Activated CD4-positive, alpha-beta T cell treated with anti-CD3 and anti-CD28 coated beads, Interleukin-2, amount 50 U/mL, for 1 hour (primary cell): ENCODE measurements at regions not wholly inside any gene's neighbourhood (a gene's known extent, or its start where the extent isn't known, plus 50 kb on each side); places are given as distances from the start of the nearest gene placed in this dataset.

Experiments used
- DNase-seq: peaks from one replicate; pipeline ENCODE4 v3.0.0-alpha.2; 2020

GRCh38 chr6:40936818-40937251 lies 102.2 kb downstream of the UNC5CL start:
- DNase-seq, result no peak

- no peak for DNase-seq
These were observed 105.2 kb downstream of the UNC5CL start for GRCh38 chr6:40933864-40934263.

GRCh38 chr6:40932953-40933352 lies 106.1 kb downstream of the UNC5CL start:
- no peak for DNase-seq

- no peak for DNase-seq
These were observed 106.7 kb downstream of the UNC5CL start for GRCh38 chr6:40932366-40932765.

- DNase-seq, result no peak
These were observed 107.1 kb downstream of the UNC5CL start for GRCh38 chr6:40931931-40932330.

DNA sequence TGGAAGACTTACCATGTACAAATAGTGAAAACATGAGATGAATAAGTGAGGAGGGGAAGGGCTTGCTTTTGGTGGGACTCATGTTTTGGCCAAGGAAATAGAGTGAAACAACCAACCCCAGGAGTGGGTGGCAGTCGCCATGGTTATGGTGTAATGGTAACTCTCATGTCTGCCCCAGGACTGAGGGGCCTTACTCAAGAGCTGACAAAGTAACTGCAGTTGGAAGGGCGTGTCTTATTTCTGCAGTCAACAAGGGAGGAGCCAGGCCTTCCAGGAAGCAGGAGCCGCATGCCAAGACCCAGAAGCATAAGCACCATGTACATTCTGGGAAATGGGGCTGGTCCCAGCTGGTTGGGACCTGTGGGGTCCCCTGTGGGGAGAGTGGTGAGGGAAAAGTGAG lies 108.5 kb downstream of the UNC5CL start:
- no peak for DNase-seq

- DNase-seq, result no peak
These were observed 109.0 kb downstream of the UNC5CL start for GRCh38 chr6:40930045-40930444.

- DNase-seq, result no peak
These were observed 109.8 kb downstream of the UNC5CL start for GRCh38 chr6:40929176-40929575.

- no peak for DNase-seq
These were observed 110.3 kb downstream of the UNC5CL start for GRCh38 chr6:40928763-40929162.

DNA sequence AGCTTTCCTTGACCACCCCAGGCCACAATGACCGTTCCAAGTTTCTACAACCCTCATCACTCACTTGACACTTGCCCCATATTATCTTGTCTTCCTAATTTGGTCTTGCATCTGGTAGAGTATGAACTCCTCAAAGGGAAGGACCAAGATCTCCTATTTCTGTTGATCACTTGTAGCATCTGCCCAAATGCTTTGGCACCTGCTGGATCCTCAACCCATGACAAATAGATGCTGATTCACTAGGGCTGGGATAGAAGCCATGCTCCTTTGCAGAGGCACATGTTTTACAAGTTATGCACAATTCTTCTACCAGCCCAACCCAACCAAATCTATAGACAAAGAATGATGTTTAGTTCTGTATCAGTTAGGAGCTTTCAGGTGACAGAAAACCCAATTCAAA lies 110.7 kb downstream of the UNC5CL start:
- DNase-seq, result no peak

DNA sequence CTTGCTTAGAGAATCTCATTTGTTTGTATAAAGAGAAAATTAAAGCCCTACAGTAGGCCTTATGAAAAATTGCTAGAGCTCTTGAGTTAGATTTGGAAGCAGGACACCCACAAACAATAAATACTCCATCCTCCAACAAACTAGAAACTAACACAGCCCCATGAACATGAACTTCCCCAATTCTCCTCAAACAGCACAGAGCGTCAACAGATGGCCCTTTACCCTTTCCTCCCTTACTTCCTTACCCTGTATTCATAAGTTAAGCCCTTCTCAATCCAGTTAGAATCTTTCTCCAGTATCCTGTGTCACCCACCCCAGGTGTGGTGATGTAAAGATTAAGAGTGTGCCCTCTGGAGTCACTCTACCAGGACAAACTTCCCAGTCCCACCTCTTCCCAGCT lies 113.7 kb downstream of the UNC5CL start:
- DNase-seq, result no peak

DNA sequence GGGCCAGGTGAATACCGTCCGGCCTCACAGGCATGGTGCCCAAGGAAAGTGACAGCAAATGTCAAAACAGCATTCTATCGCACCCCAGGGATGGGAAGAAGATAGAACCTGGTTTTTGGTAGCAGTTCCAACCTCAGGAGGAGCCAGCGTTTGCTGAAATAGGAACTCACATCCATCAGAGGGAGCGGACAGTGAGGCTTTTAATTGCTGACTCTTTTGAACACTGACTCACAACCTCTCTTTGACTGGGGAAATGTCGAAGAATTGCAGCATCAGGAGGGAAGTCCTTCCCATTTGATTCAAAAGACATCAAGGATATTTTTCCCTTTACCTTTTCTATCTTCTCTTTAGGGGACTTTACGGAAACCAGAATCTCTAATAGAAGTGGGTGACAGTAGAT lies 114.2 kb downstream of the UNC5CL start:
- DNase-seq, result no peak

DNA sequence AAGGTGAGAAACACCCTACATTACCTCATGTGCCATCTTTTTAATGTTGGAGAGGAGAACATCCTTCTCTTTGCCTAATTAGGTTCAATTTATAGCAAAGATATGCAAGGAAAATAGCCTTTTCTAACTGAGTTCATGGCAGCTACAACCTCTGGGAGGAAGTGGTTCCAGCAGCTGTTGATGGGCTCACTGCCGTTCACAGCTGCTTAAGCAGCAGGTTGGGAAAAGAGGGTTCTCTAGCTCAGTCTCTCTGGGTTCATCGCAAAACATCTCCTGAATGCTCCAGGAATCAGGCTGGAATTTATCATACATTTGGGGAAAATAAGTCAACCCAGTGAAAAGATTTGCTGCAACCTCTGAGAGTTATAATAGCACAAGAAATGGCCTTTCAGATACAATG lies 115.1 kb downstream of the UNC5CL start:
- DNase-seq, result no peak

- no peak for DNase-seq
These were observed 115.7 kb downstream of the UNC5CL start for GRCh38 chr6:40923326-40923725.

DNA sequence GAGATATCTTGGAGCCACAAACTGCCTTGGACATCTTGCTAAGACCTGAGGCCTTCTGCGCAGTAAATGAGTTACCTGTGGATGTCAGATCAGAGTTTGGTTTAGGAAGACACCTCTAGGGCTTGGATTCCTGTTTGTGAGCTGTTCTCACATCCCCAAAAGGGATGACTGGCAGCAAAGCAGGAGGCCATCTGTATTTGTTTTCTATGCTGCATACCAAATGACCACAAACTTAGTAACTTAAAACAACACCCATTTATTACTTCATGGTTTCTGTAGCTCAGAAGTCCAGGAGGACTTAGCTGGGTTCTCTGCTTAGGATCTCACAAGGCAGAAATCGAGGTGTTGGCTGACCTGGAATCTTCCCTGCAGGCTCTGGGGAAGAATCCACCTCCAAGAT lies 116.7 kb downstream of the UNC5CL start:
- DNase-seq, result no peak

- DNase-seq, result no peak
These were observed 120.9 kb downstream of the UNC5CL start for GRCh38 chr6:40918040-40918651.

DNA sequence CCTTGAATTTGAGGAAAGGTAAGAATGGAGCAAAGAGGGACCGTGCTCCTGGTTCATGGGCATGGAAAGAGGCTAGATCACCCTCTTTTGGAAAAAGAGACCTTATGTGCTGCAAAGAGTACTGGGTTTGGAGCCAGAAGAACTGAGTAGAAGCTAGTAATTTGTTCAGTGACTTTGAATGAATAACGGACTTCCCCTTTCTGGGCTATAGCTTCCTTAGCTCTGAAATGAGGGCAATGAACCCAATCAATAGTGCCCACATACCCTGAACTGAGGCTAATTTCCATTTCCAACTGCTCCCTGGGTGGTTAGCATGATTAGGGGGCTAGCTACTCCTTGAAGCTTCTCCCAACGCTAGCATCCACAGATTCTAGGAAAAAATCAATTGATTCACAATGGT lies 121.4 kb downstream of the UNC5CL start:
- no peak for DNase-seq

DNA sequence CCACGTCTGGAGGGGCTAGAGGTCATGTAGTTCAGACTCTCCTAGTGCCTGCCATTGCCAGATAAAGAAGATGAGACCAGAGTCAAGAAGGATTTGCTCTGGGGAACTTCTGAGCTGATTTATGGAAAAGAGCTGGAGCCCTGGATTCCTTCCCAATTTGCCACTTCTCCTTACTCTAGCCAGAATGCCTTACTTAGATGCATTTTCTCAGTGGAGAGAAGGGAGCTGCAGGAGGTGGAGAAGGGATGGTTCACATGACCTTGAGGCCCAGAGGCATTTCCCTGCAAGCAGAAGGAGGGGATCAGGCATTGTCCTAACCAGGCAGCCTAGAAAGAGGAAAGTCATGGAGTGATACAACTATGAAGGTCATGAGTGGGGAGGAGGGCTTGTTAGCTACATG lies 122.2 kb downstream of the UNC5CL start:
- no peak for DNase-seq

DNA sequence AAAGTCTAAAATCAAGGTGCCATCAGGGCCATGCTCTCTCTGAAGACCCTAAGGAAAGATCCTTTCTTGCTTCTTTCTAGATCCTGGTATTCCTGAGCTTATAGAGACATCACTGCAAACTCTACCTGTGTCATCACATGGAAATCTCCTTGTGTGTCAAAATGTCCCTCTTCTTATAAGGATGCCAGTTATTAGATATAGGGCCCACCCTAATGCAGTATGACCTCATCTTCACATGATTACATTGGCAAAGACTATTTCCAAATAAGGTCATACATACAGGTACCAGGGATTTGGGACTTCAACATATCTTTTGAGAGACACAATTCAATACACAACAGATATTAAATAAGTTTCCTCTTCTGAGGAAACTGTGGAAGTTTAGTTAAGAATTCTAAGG lies 123.9 kb downstream of the UNC5CL start:
- no peak for DNase-seq

DNA sequence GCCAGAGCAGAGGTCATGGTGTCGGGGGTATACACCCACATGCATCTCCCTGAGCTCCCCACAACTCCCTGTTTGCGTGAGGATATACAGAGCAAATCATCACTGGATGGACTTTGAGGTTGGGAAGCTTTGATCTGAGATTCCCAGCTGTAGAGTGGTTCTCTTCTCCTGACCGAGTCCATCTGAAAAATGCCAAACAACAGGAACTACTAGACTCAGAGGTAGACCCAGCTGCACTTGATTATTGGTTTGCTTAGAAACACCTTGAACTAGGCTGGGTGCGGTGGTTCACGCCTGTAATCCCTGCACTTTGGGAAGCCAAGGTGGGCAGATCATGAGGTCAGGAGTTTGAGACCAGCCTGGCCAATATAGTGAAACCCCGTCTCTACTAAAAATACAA lies 125.0 kb downstream of the UNC5CL start:
- DNase-seq, result no peak

- DNase-seq, result no peak
These were observed 126.7 kb downstream of the UNC5CL start for GRCh38 chr6:40912158-40912946.

DNA sequence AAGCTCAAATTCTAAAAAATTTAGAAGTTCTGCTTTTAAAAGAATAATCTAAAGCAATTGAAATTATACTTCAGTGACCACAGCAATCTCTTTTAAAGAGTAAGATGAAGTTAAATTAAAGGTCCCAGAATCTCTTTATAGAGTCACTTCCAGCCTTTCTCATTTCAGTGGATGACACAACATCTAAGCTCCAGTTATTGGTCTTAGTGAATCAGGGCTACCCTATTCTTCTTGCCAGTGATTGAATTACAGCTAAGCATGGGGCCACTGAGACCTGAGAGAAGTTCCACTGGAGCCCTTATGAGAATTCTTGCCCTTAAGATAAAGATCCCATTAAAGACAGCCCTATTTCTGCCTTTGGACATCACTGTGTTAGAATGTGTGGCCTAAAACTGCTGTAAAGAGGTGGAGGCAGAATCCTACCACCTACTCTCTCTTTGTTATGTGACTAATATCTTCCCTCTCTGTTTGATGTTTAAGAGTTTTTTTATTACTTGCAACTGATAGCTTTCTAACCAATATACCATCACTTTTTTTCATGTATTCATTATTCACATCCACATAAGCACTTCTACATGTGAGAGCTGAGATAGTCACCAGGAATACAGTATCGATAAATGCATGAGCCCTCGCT lies 128.6 kb downstream of the UNC5CL start:
- DNase-seq, result no peak

DNA sequence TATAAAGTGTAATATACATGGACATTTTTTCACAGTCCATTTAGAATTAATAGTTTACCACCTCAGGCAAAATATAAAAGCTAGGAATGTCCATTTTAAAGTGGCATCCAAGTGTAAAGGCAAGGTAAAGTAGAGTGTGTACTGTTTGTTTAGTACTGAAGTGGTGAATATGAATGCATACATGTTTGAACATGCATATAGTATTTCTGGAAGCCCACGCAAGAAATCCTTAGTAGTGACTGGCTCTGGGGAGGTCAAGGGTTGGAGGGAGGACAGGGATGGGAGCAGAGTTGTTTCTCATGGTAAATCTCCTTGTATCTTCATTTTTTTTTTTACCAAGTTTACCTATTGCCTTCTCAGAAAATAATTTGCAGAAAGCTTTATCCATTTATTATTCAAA lies 129.2 kb downstream of the UNC5CL start:
- DNase-seq, result no peak

DNA sequence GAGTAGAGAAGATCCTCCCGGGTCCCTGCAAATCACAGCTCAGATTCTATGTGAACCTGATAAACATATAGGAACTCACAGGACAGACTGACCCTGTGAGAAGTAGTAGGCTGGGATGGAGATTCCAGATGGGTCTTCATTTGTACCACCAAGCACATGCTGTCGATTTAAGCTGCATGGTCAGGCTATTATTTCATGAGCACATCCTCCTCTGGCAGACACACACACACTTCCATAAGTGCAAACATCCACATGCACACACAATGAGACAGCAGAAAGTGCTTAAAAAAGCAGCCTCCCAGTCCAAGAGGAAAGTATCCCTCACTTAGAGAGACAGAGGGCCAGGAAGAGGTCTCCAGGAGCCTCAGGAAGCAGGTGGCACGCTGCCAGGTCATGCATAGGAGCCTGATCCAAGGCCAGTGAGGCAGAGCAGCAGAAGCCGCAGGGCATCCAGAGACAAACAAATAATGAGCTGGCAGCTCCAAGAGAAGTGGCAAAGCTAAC lies 131.8 kb downstream of the UNC5CL start:
- no peak for DNase-seq
